Erythroblast (primary cell): ENCODE measurements at regions not wholly inside any gene's neighbourhood (a gene's known extent, or its start where the extent isn't known, plus 50 kb on each side); places are given as distances from the start of the nearest gene placed in this dataset.

Experiments
- GATA1 ChIP-seq: IDR thresholded peaks from 2 replicates; pipeline ENCODE4 v1.6.1; 2011; ENCODE audit warnings: low read depth, mild to moderate bottlenecking, control low read depth, low read length, moderate library complexity
- POLR2A ChIP-seq: IDR thresholded peaks from 2 replicates; pipeline ENCODE4 v1.6.1; 2011; ENCODE audit warnings: mild to moderate bottlenecking, low read length

GRCh38 chr2:201980946-201981345 lies 52.7 kb upstream of the FZD7 start:
- TF ChIP-seq POLR2A (no peak), GATA1 (no peak)
